Endothelial cell of umbilical vein (primary cell): ENCODE measurements at regions not wholly inside any gene's neighbourhood (a gene's known extent, or its start where the extent isn't known, plus 50 kb on each side); places are given as distances from the start of the nearest gene placed in this dataset.

Experiments used
- BruUV-seq: library from RNA; stranded (reverse); fragments of 400-500 nt; replicated peaks from 2 replicates; lab custom pipeline; 2021; lab: Mats Ljungman, UMichigan
- CTCF ChIA-PET: fragments of 300-600, 350-600 bp; sonication (Branson Sonifier 250); formaldehyde crosslinking; loops from one replicate; lab custom pipeline; 2021; ENCODE audit warnings: antibody characterized with exemption, inconsistent platforms; lab: Charles Lee
- POLR2A ChIA-PET: fragments of 300-600, 350-600 bp; sonication (Branson Sonifier 250); formaldehyde crosslinking; loops from one replicate; lab custom pipeline; 2021; ENCODE audit warnings: antibody characterized with exemption, inconsistent platforms; lab: Charles Lee
- DNase-seq: peaks from one replicate; pipeline ENCODE4 v3.0.0-alpha.2; 2011; ENCODE audit warnings: low read depth, low spot score
- FAIRE-seq: peaks from 2 replicates; lab custom pipeline; 2011; peaks lifted over from hg19 to GRCh38; lab: Jason Lieb, UNC
- H2AFZ ChIP-seq: 2 replicates; pipeline ENCODE4 v1.6.0; 2012; ENCODE audit warnings: low read depth, low read length, control low read depth, inconsistent platforms
- H3K27ac ChIP-seq: 2 replicates; pipeline ENCODE4 v1.5.1; 2011; ENCODE audit warnings: low read depth, mild to moderate bottlenecking, control low read depth, low read length, moderate library complexity; ENCODE audit not compliant: insufficient read depth
- H3K27me3 ChIP-seq, 2 experiments: 2 replicates each; pipeline versions ENCODE4 v1.6.0 to v1.6.1; 2011; ENCODE audit warnings: low read length in 2 of 2, mixed read lengths in 1 of 2; ENCODE audit not compliant: control insufficient read depth in 2 of 2, insufficient read depth in 2 of 2
- H3K36me3 ChIP-seq, 2 experiments: 2 replicates in 1 of 2; 3 replicates in 1 of 2; pipeline ENCODE4 v1.5.1; 2011; ENCODE audit warnings: low read length in 2 of 2, mild to moderate bottlenecking in 1 of 2, moderate library complexity in 1 of 2; ENCODE audit not compliant: control insufficient read depth in 2 of 2, insufficient read depth in 2 of 2; ENCODE audit errors: extremely low read depth in 1 of 2
- H3K4me1 ChIP-seq: 3 replicates; pipeline ENCODE4 v1.5.1; 2011; ENCODE audit warnings: mild to moderate bottlenecking, low read length; ENCODE audit not compliant: control insufficient read depth, insufficient read depth; ENCODE audit errors: extremely low read depth
- H3K4me2 ChIP-seq: 2 replicates; pipeline ENCODE4 v1.6.1; 2011; ENCODE audit warnings: low read length, control low read depth, mixed read lengths; ENCODE audit not compliant: insufficient read depth
- H3K4me3 ChIP-seq, 3 experiments: fragments of 200-600 bp in 1 of 3; sonication (generic), shearing (Covaris generic) in 1 of 3; replicated peaks in 1 of 3; 2 replicates each; pipeline ENCODE4 v1.5.1; 2011 to 2016; ENCODE audit warnings: control low read depth in 3 of 3, low read length in 3 of 3, mild to moderate bottlenecking in 2 of 3, inconsistent platforms in 1 of 3, low read depth in 1 of 3, moderate library complexity in 1 of 3; ENCODE audit not compliant: insufficient read depth in 1 of 3
- H3K79me2 ChIP-seq: 2 replicates; pipeline ENCODE4 v1.6.0; 2012; ENCODE audit warnings: low read length, inconsistent platforms; ENCODE audit not compliant: control insufficient read depth, insufficient read depth
- H3K9ac ChIP-seq: replicated peaks from 2 replicates; pipeline ENCODE3; 2011; ENCODE audit warnings: low read length, control low read depth; ENCODE audit not compliant: insufficient read depth; ENCODE audit errors: extremely low read depth
- H3K9me1 ChIP-seq: replicated peaks from 3 replicates; pipeline ENCODE4 v1.6.0; 2011; ENCODE audit warnings: mild to moderate bottlenecking, low read length; ENCODE audit not compliant: control insufficient read depth, insufficient read depth; ENCODE audit errors: extremely low read depth
- H3K9me3 ChIP-seq: replicated peaks from 2 replicates; pipeline ENCODE4 v1.5.1; 2012; ENCODE audit warnings: low read length, inconsistent platforms; ENCODE audit not compliant: control insufficient read depth, insufficient read depth
- H4K20me1 ChIP-seq: replicated peaks from 2 replicates; pipeline ENCODE3; 2011; ENCODE audit warnings: mild to moderate bottlenecking, low read length; ENCODE audit not compliant: control insufficient read depth, insufficient read depth; ENCODE audit errors: extremely low read depth
- CTCF ChIP-seq, 2 donors: IDR thresholded peaks; 1 replicate in 1 of 2; 2 replicates in 1 of 2; pipeline ENCODE4 v1.5.1; 2011; ENCODE audit warnings: low read length in 2 of 2, mild to moderate bottlenecking in 2 of 2, moderate library complexity in 2 of 2, control low read depth in 1 of 2, inconsistent platforms in 1 of 2, low read depth in 1 of 2; ENCODE audit not compliant: insufficient read depth in 1 of 2; ENCODE audit errors: extremely low read depth in 1 of 2
- EZH2 ChIP-seq: IDR thresholded peaks from 2 replicates; pipeline ENCODE4 v1.6.1; 2012; ENCODE audit warnings: borderline replicate concordance, low read depth, mild to moderate bottlenecking, moderate library complexity, low read length, inconsistent platforms; ENCODE audit not compliant: severe bottlenecking
- FOS ChIP-seq: IDR thresholded peaks from 2 replicates; pipeline ENCODE4 v1.6.1; 2011; ENCODE audit warnings: mild to moderate bottlenecking, low read length, moderate library complexity, borderline replicate concordance; ENCODE audit not compliant: insufficient read depth
- GATA2 ChIP-seq: IDR thresholded peaks from 2 replicates; pipeline ENCODE4 v1.7.0; 2011; ENCODE audit warnings: low read depth, mild to moderate bottlenecking, moderate library complexity, mixed read lengths, low read length; ENCODE audit not compliant: insufficient read length, insufficient read depth
- JUN ChIP-seq: IDR thresholded peaks from 2 replicates; pipeline ENCODE4 v1.6.1; 2011; ENCODE audit warnings: borderline replicate concordance, low read depth; ENCODE audit not compliant: insufficient read length, insufficient read depth
- MAX ChIP-seq: IDR thresholded peaks from 2 replicates; pipeline ENCODE4 v1.6.1; 2011; ENCODE audit not compliant: insufficient read depth, insufficient read length
- MYC ChIP-seq: IDR thresholded peaks from one replicate; pipeline ENCODE4 v1.6.1; 2011; ENCODE audit warnings: mild to moderate bottlenecking, low read depth, low read length
- POLR2A ChIP-seq: IDR thresholded peaks from 2 replicates; pipeline ENCODE4 v1.6.1; 2012; ENCODE audit warnings: low read depth, mild to moderate bottlenecking, control low read depth, low read length
- POLR2AphosphoS5 ChIP-seq: IDR thresholded peaks from 2 replicates; pipeline ENCODE4 v1.6.1; 2012; ENCODE audit warnings: low read depth, mild to moderate bottlenecking, control low read depth, low read length, moderate library complexity; ENCODE audit not compliant: insufficient read depth
- dilution Hi-C: fragments of 300-500 bp; cut with MboI; formaldehyde crosslinking; loops from one replicate; pipeline ENCODE4 v1.15.0; 2019; ENCODE audit warnings: low sequenced_read_pairs; ENCODE audit not compliant: extremely low pct_ligation_motif_present
- intact Hi-C: fragments of 100-400 bp; cut with micrococcal nuclease; formaldehyde crosslinking; loops from one replicate; pipeline ENCODE4 v1.10.0; 2022

- no peak overlapping the region for H2AFZ ChIP-seq
- H3K9me3 ChIP-seq: no peaks in the 10 kb centered on the region
- H3K4me2 ChIP-seq: no peak overlapping the region
- FAIRE-seq (no peak), DNase-seq (no peak)
- ChIA-PET CTCF (interaction anchor here (1.4 kb wide), 1 partner anchor 1611 kb away, joined by 4 read pairs; no protein-coding TSS in a partner anchor), POLR2A (no interaction called here)
- peaks cover 0 to 2% of the 10 kb centered on the region in 2 experiments for H3K27me3 ChIP-seq
- H3K9ac ChIP-seq: no peak overlapping the region
- H3K4me1 ChIP-seq: no peaks in the 10 kb centered on the region
- no peaks in the 10 kb centered on the region for H3K36me3 ChIP-seq
- no peaks in the 10 kb centered on the region for H3K9me1 ChIP-seq
- H3K4me3 ChIP-seq: no peak overlapping the region
- BruUV-seq: no TSS peak
- dilution Hi-C loops: no loop called here
- no peaks in the 10 kb centered on the region for H3K79me2 ChIP-seq
- intact Hi-C loops: no loop called here
- TF ChIP-seq FOS (no peak), JUN (no peak), CTCF (IDR thresholded peaks at IDR 0.05; ENCODE audit: extremely low read depth in 1 of 2, insufficient read depth in 1 of 2, low read depth in 1 of 2, low read length in 2 of 2) (no peak), MAX (no peak), POLR2A (no peak), MYC (no peak)
- no peak overlapping the region for H3K27ac ChIP-seq
- no peaks in the 10 kb centered on the region for H4K20me1 ChIP-seq
Measured at GRCh38 chr13:72571191-72571590, 156.2 kb downstream of the MZT1 start.

- no peak overlapping the region for H3K27ac ChIP-seq
- H3K4me2 ChIP-seq: no peak overlapping the region
- H3K4me3 ChIP-seq: no peak overlapping the region
- no peaks in the 10 kb centered on the region for H3K79me2 ChIP-seq
- H3K9me3 ChIP-seq: no peaks in the 10 kb centered on the region
- no peak overlapping the region for H2AFZ ChIP-seq
- TF ChIP-seq POLR2AphosphoS5: no peak
- no peak for TF ChIP-seq MAX
- no peak for TF ChIP-seq FOS
- no peak for TF ChIP-seq EZH2
- TF ChIP-seq POLR2A: no peak
- TF ChIP-seq CTCF (IDR thresholded peaks at IDR 0.05; ENCODE audit: extremely low read depth in 1 of 2, insufficient read depth in 1 of 2, low read depth in 1 of 2, low read length in 2 of 2): no peak
- no peak for TF ChIP-seq GATA2
- no peak for TF ChIP-seq MYC
- no peak for TF ChIP-seq JUN
- no peak for FAIRE-seq
- DNase-seq: no peak
- H3K27me3 ChIP-seq: peaks cover 0 to 2% of the 10 kb centered on the region in 2 experiments
- H3K9ac ChIP-seq: no peak overlapping the region
- no peaks in the 10 kb centered on the region for H4K20me1 ChIP-seq
- POLR2A ChIA-PET: no interaction called here
- no peaks in the 10 kb centered on the region for H3K4me1 ChIP-seq
- H3K9me1 ChIP-seq: no peaks in the 10 kb centered on the region
- H3K36me3 ChIP-seq: no peaks in the 10 kb centered on the region
- intact Hi-C loops: no loop called here
- no TSS peak for BruUV-seq
- CTCF ChIA-PET: no interaction called here
- dilution Hi-C loops: no loop called here
Measured at GRCh38 chr13:72570019-72570418, 157.4 kb downstream of the MZT1 start.
